Esophagus squamous epithelium (tissue), 4 donors: ENCODE measurements at regions not wholly inside any gene's neighbourhood (a gene's known extent, or its start where the extent isn't known, plus 50 kb on each side); places are given as distances from the start of the nearest gene placed in this dataset.

Experiments
- CTCF ChIP-seq, 6 experiments: fragments of 450-650 bp in 4 of 6; fragments of 200-600 bp in 2 of 6; sonication (generic) in 2 of 6; IDR thresholded peaks; one replicate each; pipeline ENCODE4 v1.5.1; 2016 to 2019; ENCODE audit warnings: antibody characterized with exemption in 6 of 6, mild to moderate bottlenecking in 4 of 6, moderate library complexity in 4 of 6
- POLR2A ChIP-seq, 4 donors: fragments of 450-650 bp; IDR thresholded peaks; one replicate each; pipeline ENCODE4 v1.6.1; 2017; ENCODE audit warnings: antibody characterized with exemption in 4 of 4, mild to moderate bottlenecking in 4 of 4, moderate library complexity in 3 of 4

GRCh38 chr1:69404486-69404885 lies 163.2 kb upstream of the LRRC7 start:
- TF ChIP-seq CTCF (IDR thresholded peaks at IDR 0.05) (no peak), POLR2A (IDR thresholded peaks at IDR 0.05) (no peak)
